ACC112 (cell line): ENCODE measurements at regions not wholly inside any gene's neighbourhood (a gene's known extent, or its start where the extent isn't known, plus 50 kb on each side); places are given as distances from the start of the nearest gene placed in this dataset.

ENCODE experiments used
- H2AFZ ChIP-seq: fragments of 200-600 bp; sonication (generic); one replicate; pipeline ENCODE4 v1.6.0; 2017; ENCODE audit warnings: antibody characterized with exemption, low read length; ENCODE audit not compliant: unreplicated experiment
- H3K27ac ChIP-seq: fragments of 200-600 bp; sonication (generic); 2 replicates; pipeline ENCODE4 v1.5.1; 2014; ENCODE audit warnings: low read depth, mild to moderate bottlenecking, antibody characterized with exemption, low read length, moderate library complexity
- H3K27me3 ChIP-seq: fragments of 200-600 bp; sonication (generic); 2 replicates; pipeline ENCODE4 v1.6.1; 2014; ENCODE audit warnings: mild to moderate bottlenecking, antibody characterized with exemption, low read length, moderate library complexity, mixed read lengths; ENCODE audit not compliant: insufficient read depth
- H3K36me3 ChIP-seq: fragments of 200-600 bp; sonication (generic); 2 replicates; pipeline ENCODE4 v1.6.1; 2016; ENCODE audit warnings: mild to moderate bottlenecking, antibody characterized with exemption, low read length, moderate library complexity, mixed read lengths; ENCODE audit not compliant: insufficient read depth
- H3K4me1 ChIP-seq: fragments of 200-600 bp; sonication (generic); one replicate; pipeline ENCODE4 v1.6.1; 2016; ENCODE audit warnings: low read length, mixed read lengths; ENCODE audit not compliant: insufficient read depth, unreplicated experiment, control insufficient read depth
- H3K4me3 ChIP-seq: fragments of 200-600 bp; sonication (generic); 2 replicates; pipeline ENCODE4 v1.5.1; 2014; ENCODE audit warnings: mild to moderate bottlenecking, low read depth, low read length
- H3K79me2 ChIP-seq: fragments of 200-600 bp; sonication (generic); one replicate; pipeline ENCODE4 v1.6.0; 2016; ENCODE audit warnings: low read length; ENCODE audit not compliant: control insufficient read depth, unreplicated experiment, insufficient read depth

DNA sequence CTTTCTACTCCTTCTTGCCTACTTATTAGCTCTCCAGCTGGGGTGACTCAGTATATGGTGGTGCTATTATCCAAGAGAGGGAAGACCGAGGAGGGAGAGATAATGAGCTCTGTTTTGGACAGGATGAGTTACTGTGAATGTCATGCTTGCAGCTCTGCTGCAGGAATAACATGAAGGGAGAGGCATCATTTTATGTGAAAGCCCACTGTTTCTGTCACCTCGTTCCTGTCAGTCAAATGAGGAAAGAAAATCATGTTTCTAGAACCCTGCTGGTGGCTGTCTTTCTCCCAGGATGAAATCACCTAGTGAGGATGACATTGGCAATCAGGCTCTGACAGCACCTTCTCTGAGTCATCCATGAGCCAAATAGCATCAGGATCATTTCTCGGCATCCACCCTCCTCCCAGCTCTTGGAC, 1291.6 kb upstream of the AUTS2 start:
- no peak overlapping the region for H2AFZ ChIP-seq
- no peak overlapping the region for H3K4me3 ChIP-seq
- H3K79me2 ChIP-seq = no peaks in the 10 kb centered on the region
- no peak overlapping the region for H3K27ac ChIP-seq
- no peaks in the 10 kb centered on the region for H3K27me3 ChIP-seq
- H3K36me3 ChIP-seq = no peaks in the 10 kb centered on the region
- H3K4me1 ChIP-seq = no peaks in the 10 kb centered on the region

DNA sequence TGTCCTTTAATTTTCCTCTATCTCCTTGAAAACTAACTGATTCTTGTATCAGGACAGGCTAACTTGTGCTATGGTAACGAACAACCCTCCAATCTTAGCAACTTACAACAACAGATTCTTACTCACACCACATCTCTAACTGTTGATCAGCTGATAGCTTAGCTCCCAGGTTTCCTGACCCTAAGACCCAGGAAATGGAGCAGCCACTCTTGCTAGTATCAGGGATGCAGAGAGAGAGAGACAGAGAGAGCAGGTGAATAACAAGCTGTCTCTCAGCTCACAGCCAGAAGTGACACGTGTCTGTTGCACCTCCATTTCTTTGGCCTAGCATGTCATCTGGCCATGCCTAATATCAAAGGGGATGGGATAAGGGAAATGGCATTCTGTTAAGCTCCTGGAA, 1289.0 kb upstream of the AUTS2 start:
- Histone ChIP-seq H2AFZ (no peak overlapping the region), H3K36me3 (no peaks in the 10 kb centered on the region), H3K4me3 (no peak overlapping the region), H3K79me2 (no peaks in the 10 kb centered on the region), H3K27me3 (no peaks in the 10 kb centered on the region), H3K4me1 (no peaks in the 10 kb centered on the region), H3K27ac (no peak overlapping the region)

GRCh38 chr7:68309806-68310205, 1288.5 kb upstream of the AUTS2 start:
- H3K79me2 ChIP-seq = no peaks in the 10 kb centered on the region
- no peaks in the 10 kb centered on the region for H3K27me3 ChIP-seq
- H3K4me1 ChIP-seq = no peaks in the 10 kb centered on the region
- no peak overlapping the region for H3K4me3 ChIP-seq
- H3K36me3 ChIP-seq = no peaks in the 10 kb centered on the region
- no peak overlapping the region for H3K27ac ChIP-seq
- H2AFZ ChIP-seq = no peak overlapping the region

DNA sequence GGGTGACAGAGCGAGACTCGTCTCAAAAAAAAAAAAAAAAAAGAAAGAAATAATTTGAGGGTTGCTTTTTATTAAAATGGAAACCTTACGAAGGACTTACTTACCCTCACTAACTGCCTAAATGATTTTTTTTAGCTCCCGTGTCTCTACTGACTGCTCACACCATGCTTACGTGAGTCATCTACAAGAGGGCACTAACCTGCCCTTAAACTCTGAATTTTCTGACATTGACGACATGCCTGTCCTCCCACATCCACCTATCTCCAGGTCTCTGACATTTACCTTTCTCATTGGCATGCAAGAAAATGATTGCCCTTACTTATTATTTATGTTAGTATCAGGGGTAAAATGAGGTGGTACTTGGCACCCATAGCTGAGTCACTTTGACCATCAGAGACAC, 1286.3 kb upstream of the AUTS2 start:
- Histone ChIP-seq H3K36me3 (no peaks in the 10 kb centered on the region), H3K27me3 (no peaks in the 10 kb centered on the region), H2AFZ (no peak overlapping the region), H3K4me3 (no peak overlapping the region), H3K27ac (no peak overlapping the region), H3K4me1 (no peaks in the 10 kb centered on the region), H3K79me2 (no peaks in the 10 kb centered on the region)

DNA sequence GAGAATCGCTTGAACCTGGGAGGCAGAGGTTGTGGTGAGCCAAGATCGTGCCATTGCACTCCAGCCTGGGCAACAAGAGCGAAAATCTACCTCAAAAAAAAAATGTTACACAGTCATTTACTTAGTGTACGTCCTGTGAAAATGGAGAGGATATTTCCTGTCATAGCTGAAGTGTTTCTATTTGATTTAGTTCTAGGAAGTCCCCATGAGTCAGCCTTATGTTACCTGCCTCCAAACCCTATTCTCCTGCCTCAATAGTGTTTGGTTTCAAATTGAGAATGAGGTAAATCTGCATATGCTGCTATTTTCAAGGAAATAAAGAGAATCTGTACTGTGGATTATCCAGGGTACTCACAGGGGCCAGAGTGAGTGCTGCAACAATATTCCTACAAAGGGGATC, 1284.5 kb upstream of the AUTS2 start:
- Histone ChIP-seq H3K36me3 (no peaks in the 10 kb centered on the region), H3K4me3 (no peak overlapping the region), H3K4me1 (no peaks in the 10 kb centered on the region), H3K27me3 (no peaks in the 10 kb centered on the region), H3K79me2 (no peaks in the 10 kb centered on the region), H2AFZ (no peak overlapping the region), H3K27ac (no peak overlapping the region)

- Histone ChIP-seq H2AFZ (no peak overlapping the region), H3K4me3 (no peak overlapping the region), H3K27ac (no peak overlapping the region), H3K4me1 (no peaks in the 10 kb centered on the region), H3K36me3 (no peaks in the 10 kb centered on the region), H3K79me2 (no peaks in the 10 kb centered on the region), H3K27me3 (no peaks in the 10 kb centered on the region)
Measured at GRCh38 chr7:68314208-68314607, 1284.1 kb upstream of the AUTS2 start.

- Histone ChIP-seq H3K27ac (no peak overlapping the region), H3K4me1 (no peaks in the 10 kb centered on the region), H3K36me3 (no peaks in the 10 kb centered on the region), H3K79me2 (no peaks in the 10 kb centered on the region), H3K27me3 (no peaks in the 10 kb centered on the region), H3K4me3 (no peak overlapping the region), H2AFZ (no peak overlapping the region)
Measured at GRCh38 chr7:68317476-68317875, 1280.8 kb upstream of the AUTS2 start.

DNA sequence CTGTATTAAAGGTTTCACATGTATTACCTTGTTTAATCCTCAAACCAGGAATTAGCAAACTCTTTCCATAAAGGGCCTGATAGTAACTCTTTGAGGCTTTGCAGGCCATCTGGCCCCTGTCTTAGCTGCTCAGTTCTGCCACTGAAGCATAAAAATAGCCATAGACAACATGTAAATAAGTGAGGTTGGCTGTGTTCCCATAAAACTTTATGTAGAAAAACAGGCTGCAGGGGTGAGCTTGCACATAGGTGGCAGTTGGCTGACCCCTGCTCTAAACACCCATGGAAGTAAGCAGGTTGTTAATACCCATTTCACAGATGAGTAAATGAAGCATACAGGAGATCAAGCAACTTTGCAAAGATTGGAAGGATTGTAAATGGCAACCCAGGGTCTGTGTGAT, 1279.2 kb upstream of the AUTS2 start:
- Histone ChIP-seq H3K36me3 (no peaks in the 10 kb centered on the region), H2AFZ (no peak overlapping the region), H3K79me2 (no peaks in the 10 kb centered on the region), H3K4me1 (no peaks in the 10 kb centered on the region), H3K27me3 (no peaks in the 10 kb centered on the region), H3K4me3 (no peak overlapping the region), H3K27ac (no peak overlapping the region)

DNA sequence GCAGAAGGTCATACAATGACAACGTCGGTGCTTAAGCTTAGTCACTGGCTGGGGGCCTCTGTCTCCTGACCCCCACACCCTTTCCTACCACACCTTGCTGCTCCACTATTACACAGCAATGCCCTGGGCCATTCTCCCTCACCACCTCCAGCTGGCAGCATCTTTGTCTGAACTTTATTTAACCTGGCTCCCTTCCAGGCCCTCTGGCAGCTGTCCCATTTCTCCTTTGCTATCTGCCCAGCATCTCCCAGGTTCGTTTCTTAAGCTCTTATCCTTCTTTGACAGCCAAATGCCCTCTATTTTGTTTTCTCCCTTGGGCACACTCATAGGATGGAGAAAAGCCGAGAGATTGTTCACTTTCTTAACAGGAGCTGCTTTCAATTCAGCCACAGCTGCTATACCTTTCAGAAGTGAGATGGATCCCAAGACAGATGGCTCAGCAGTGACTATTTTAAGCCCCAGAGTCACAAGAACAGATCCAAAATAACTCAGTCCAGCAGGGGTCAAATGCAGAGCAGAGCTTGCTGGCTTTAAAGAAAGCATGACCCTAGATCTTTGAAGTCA, 1277.1 kb upstream of the AUTS2 start:
- Histone ChIP-seq H3K4me3 (no peak overlapping the region), H3K27ac (no peak overlapping the region), H2AFZ (no peak overlapping the region), H3K79me2 (no peaks in the 10 kb centered on the region), H3K27me3 (no peaks in the 10 kb centered on the region), H3K36me3 (no peaks in the 10 kb centered on the region), H3K4me1 (no peaks in the 10 kb centered on the region)

DNA sequence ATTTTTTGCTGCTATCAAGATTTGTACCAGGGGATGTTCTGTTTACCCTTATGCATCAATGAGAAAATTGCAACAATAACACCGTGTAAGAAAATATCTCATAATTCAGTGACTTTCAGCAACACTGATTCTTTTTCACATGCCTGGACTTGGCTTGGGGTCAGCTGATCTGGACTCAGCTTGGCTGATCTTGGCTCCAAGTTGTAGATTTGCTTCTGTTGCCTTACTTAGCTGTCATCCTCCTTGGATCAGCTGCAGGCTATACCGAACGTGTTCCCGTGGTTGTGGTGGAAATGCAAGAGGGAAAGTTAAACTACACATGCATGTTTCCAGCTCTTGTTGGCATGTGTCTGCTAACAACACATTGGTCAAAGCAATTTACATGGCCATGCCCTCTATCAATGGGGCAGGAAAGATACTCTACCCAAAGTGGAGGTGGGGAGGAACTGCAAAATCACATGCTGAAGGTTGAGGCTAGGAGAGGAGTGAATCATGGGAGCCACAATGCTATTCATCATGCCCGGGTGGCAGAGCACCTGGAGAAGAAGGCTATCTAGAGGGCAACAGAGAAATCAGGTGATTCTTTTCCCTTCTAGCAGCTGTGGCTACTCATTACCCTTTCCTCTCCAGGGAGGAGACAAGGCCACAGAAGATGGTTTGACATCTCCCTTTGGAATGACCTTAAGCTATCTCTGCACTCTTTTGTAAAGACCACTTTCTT, 1276.3 kb upstream of the AUTS2 start:
- no peak overlapping the region for H3K4me3 ChIP-seq
- no peaks in the 10 kb centered on the region for H3K27me3 ChIP-seq
- no peak overlapping the region for H2AFZ ChIP-seq
- H3K27ac ChIP-seq = no peak overlapping the region
- no peaks in the 10 kb centered on the region for H3K36me3 ChIP-seq
- no peaks in the 10 kb centered on the region for H3K79me2 ChIP-seq
- no peaks in the 10 kb centered on the region for H3K4me1 ChIP-seq

GRCh38 chr7:68324621-68325020, 1273.7 kb upstream of the AUTS2 start:
- no peaks in the 10 kb centered on the region for H3K4me1 ChIP-seq
- no peaks in the 10 kb centered on the region for H3K79me2 ChIP-seq
- no peak overlapping the region for H3K4me3 ChIP-seq
- no peak overlapping the region for H2AFZ ChIP-seq
- H3K27me3 ChIP-seq = no peaks in the 10 kb centered on the region
- no peak overlapping the region for H3K27ac ChIP-seq
- H3K36me3 ChIP-seq = no peaks in the 10 kb centered on the region
